GM23248 (cell line): ENCODE measurements at regions not wholly inside any gene's neighbourhood (a gene's known extent, or its start where the extent isn't known, plus 50 kb on each side); places are given as distances from the start of the nearest gene placed in this dataset.
A peak's percentile ranks its signal among the peaks of the same experiment; 100 is the strongest.

Source experiments
- DNase-seq: peaks from one replicate; pipeline ENCODE4 v3.0.0-alpha.2; 2015
- H2AFZ ChIP-seq: fragments of 200-600 bp; sonication (generic); 2 replicates; pipeline ENCODE4 v1.6.1; 2016; ENCODE audit warnings: antibody characterized with exemption
- H3F3A ChIP-seq: fragments of 200-600 bp; sonication (generic); 2 replicates; pipeline ENCODE4 v1.6.1; 2016; ENCODE audit warnings: mild to moderate bottlenecking, antibody characterized with exemption, mixed run types; ENCODE audit not compliant: insufficient read depth
- H3K27ac ChIP-seq: fragments of 200-600 bp; sonication (generic); 2 replicates; pipeline ENCODE4 v1.5.1; 2016; ENCODE audit warnings: mild to moderate bottlenecking
- H3K27me3 ChIP-seq: fragments of 200-600 bp; sonication (generic); replicated peaks from 2 replicates; pipeline ENCODE4 v1.6.1; 2016; ENCODE audit warnings: mild to moderate bottlenecking; ENCODE audit not compliant: insufficient read depth
- H3K36me3 ChIP-seq: fragments of 200-600 bp; sonication (generic); 2 replicates; pipeline ENCODE4 v1.6.1; 2016; ENCODE audit warnings: low read depth, mild to moderate bottlenecking
- H3K4me1 ChIP-seq: fragments of 200-600 bp; sonication (generic); 2 replicates; pipeline ENCODE4 v1.6.1; 2016; ENCODE audit warnings: mild to moderate bottlenecking; ENCODE audit not compliant: insufficient read depth
- H3K4me2 ChIP-seq: fragments of 200-600 bp; sonication (generic); one replicate; pipeline ENCODE4 v1.6.1; 2016; ENCODE audit warnings: mild to moderate bottlenecking; ENCODE audit not compliant: unreplicated experiment
- H3K4me3 ChIP-seq: fragments of 200-600 bp; sonication (generic); 2 replicates; pipeline ENCODE4 v1.5.1; 2016; ENCODE audit warnings: mild to moderate bottlenecking
- H3K79me2 ChIP-seq: fragments of 200-600 bp; sonication (generic); 2 replicates; pipeline ENCODE4 v1.6.1; 2016; ENCODE audit warnings: mild to moderate bottlenecking; ENCODE audit not compliant: insufficient read depth
- H3K9ac ChIP-seq: fragments of 200-600 bp; sonication (generic); 2 replicates; pipeline ENCODE4 v1.6.1; 2016; ENCODE audit warnings: mild to moderate bottlenecking
- H3K9me2 ChIP-seq: fragments of 200-600 bp; sonication (generic); 2 replicates; pipeline ENCODE4 v1.6.1; 2016; ENCODE audit warnings: mixed run types, mild to moderate bottlenecking, moderate library complexity; ENCODE audit not compliant: insufficient read depth
- H3K9me3 ChIP-seq: fragments of 200-600 bp; sonication (generic); one replicate; pipeline ENCODE4 v1.6.1; 2017; ENCODE audit warnings: low read depth
- H4K20me1 ChIP-seq: fragments of 200-600 bp; sonication (generic); 2 replicates; pipeline ENCODE4 v1.6.0; 2016; ENCODE audit not compliant: insufficient read depth
- EZH2 ChIP-seq: fragments of 200-600 bp; sonication (generic); IDR thresholded peaks from 2 replicates; pipeline ENCODE4 v1.6.1; 2018; ENCODE audit warnings: antibody characterized with exemption, mild to moderate bottlenecking; ENCODE audit not compliant: insufficient read depth, poor library complexity, severe bottlenecking
- EZH2phosphoT487 ChIP-seq: fragments of 200-600 bp; sonication (generic); IDR thresholded peaks from 2 replicates; pipeline ENCODE4 v1.6.1; 2018; ENCODE audit warnings: antibody characterized with exemption, moderate library complexity, mild to moderate bottlenecking, low read depth; ENCODE audit not compliant: insufficient read depth
- WGBS, 2 experiments: methylation state at CpG; one replicate each; pipeline ENCODE4 v1.1.6; 2015 to 2017; ENCODE audit warnings: low lambda C conversion rate in 2 of 2, low coverage in 1 of 2; ENCODE audit errors: missing lambda C conversion rate in 2 of 2; 5-methylcytosine and 5-hydroxymethylcytosine counted together
- in situ Hi-C: fragments of 300-500 bp; cut with MboI; formaldehyde crosslinking; loops from 2 replicates; pipeline ENCODE4 v1.15.0; 2020

- no peak overlapping the region for H3K4me3 ChIP-seq
- in situ Hi-C loops, result no loop called here
- H3K9me3 ChIP-seq, result no peaks in the 10 kb centered on the region
- H3K9me2 ChIP-seq, result no peaks in the 10 kb centered on the region
- no peaks in the 10 kb centered on the region for H3K79me2 ChIP-seq
- H3K36me3 ChIP-seq, result no peaks in the 10 kb centered on the region
- H3F3A ChIP-seq, result peaks cover 13% of the 10 kb centered on the region
- DNase-seq, result no peak
- H3K4me1 ChIP-seq, result peaks cover 19% of the 10 kb centered on the region
- no peak overlapping the region for H3K27ac ChIP-seq
- H3K27me3 ChIP-seq, result no peaks in the 10 kb centered on the region
- H2AFZ ChIP-seq, result no peak overlapping the region
- H3K4me2 ChIP-seq, result no peak overlapping the region
- TF ChIP-seq EZH2phosphoT487 (no peak), EZH2 (no peak)
- no peaks in the 10 kb centered on the region for H4K20me1 ChIP-seq
- 88 to 90% methylated on average over 11 of the region's 11 CpGs for WGBS, 2 experiments
- no peak overlapping the region for H3K9ac ChIP-seq
These were observed 646.1 kb downstream of the CDH11 start for GRCh38 chr16:64475627-64476351.

GRCh38 chr16:64470916-64471315 lies 650.9 kb downstream of the CDH11 start:
- Histone ChIP-seq H3K9me3 (no peaks in the 10 kb centered on the region), H3K4me1 (peaks cover 10% of the 10 kb centered on the region; the same call in 1 of the 2 replicates), H3K4me3 (no peak overlapping the region), H3F3A (no peaks in the 10 kb centered on the region), H3K9ac (no peak overlapping the region), H3K9me2 (no peaks in the 10 kb centered on the region), H3K79me2 (no peaks in the 10 kb centered on the region), H3K36me3 (no peaks in the 10 kb centered on the region), H3K4me2 (no peak overlapping the region), H3K27ac (no peak overlapping the region), H4K20me1 (no peaks in the 10 kb centered on the region), H3K27me3 (no peaks in the 10 kb centered on the region), H2AFZ (peak overlapping the region; percentile 6; the same call in 1 of the 2 replicates)
- no peak for TF ChIP-seq EZH2phosphoT487
- no peak for TF ChIP-seq EZH2
- in situ Hi-C loops, result loop anchor here (25.0 kb wide), 1 partner anchor 1009 kb away; no protein-coding TSS in a partner anchor
- WGBS, 2 experiments, result 55 to 65% methylated on average over 2 of the region's 2 CpGs
- DNase-seq, result peak; percentile 3

- peak; percentile 17 for DNase-seq
- H2AFZ ChIP-seq, result no peak overlapping the region
- in situ Hi-C loops, result loop anchor here (25.0 kb wide), 1 partner anchor 1008 kb away; no protein-coding TSS in a partner anchor
These were observed 651.8 kb downstream of the CDH11 start for GRCh38 chr16:64469906-64470702.

GRCh38 chr16:64469351-64469750 lies 652.5 kb downstream of the CDH11 start:
- H3K27ac ChIP-seq, result no peak overlapping the region

More at GRCh38 chr16:64469906-64470702, 651.8 kb downstream of the CDH11 start:
- TF ChIP-seq EZH2phosphoT487 (no peak), EZH2 (no peak)
- Histone ChIP-seq H3K4me2 (no peak overlapping the region), H3K36me3 (no peaks in the 10 kb centered on the region), H3F3A (no peaks in the 10 kb centered on the region), H4K20me1 (no peaks in the 10 kb centered on the region), H3K9me3 (no peaks in the 10 kb centered on the region), H3K27ac (no peak overlapping the region), H3K79me2 (no peaks in the 10 kb centered on the region), H3K4me1 (peaks cover 10% of the 10 kb centered on the region; the same call in 1 of the 2 replicates), H3K4me3 (no peak overlapping the region), H3K9me2 (no peaks in the 10 kb centered on the region), H3K27me3 (no peaks in the 10 kb centered on the region), H3K9ac (no peak overlapping the region)
- 66 to 69% methylated on average over 2 of the region's 2 CpGs for WGBS, 2 experiments

More at GRCh38 chr16:64469351-64469750, 652.5 kb downstream of the CDH11 start:
- Histone ChIP-seq H3K9ac (no peak overlapping the region), H4K20me1 (no peaks in the 10 kb centered on the region), H3K27me3 (no peaks in the 10 kb centered on the region), H3K4me1 (peaks cover 10% of the 10 kb centered on the region; the same call in 1 of the 2 replicates), H3K9me2 (no peaks in the 10 kb centered on the region), H3K79me2 (no peaks in the 10 kb centered on the region), H3F3A (no peaks in the 10 kb centered on the region), H3K4me2 (no peak overlapping the region), H3K4me3 (no peak overlapping the region), H3K36me3 (no peaks in the 10 kb centered on the region), H2AFZ (no peak overlapping the region), H3K9me3 (no peaks in the 10 kb centered on the region)
- TF ChIP-seq EZH2phosphoT487, result no peak
- TF ChIP-seq EZH2, result no peak
- WGBS, 2 experiments, result 80 to 83% methylated on average over 1 of the region's 1 CpG
- no peak for DNase-seq
- in situ Hi-C loops, result loop anchor here (25.0 kb wide), 1 partner anchor 1007 kb away; no protein-coding TSS in a partner anchor
